GM12872 (cell line): ENCODE measurements at regions not wholly inside any gene's neighbourhood (a gene's known extent, or its start where the extent isn't known, plus 50 kb on each side); places are given as distances from the start of the nearest gene placed in this dataset.

Experiments used
- CTCF ChIP-seq: IDR thresholded peaks from 3 replicates; pipeline ENCODE4 v1.5.1; 2011; ENCODE audit warnings: low read depth, mild to moderate bottlenecking, low read length, moderate library complexity; ENCODE audit not compliant: insufficient read depth

- TF ChIP-seq CTCF, result no peak
These were observed 205.5 kb upstream of the MON1B start for GRCh38 chr16:76985392-76986045.

- no peak for TF ChIP-seq CTCF
These were observed 202.5 kb upstream of the MON1B start for GRCh38 chr16:76988526-76988925.

GRCh38 chr16:77002644-77003043 lies 188.3 kb upstream of the MON1B start:
- no peak for TF ChIP-seq CTCF

- no peak for TF ChIP-seq CTCF
These were observed 181.5 kb upstream of the MON1B start for GRCh38 chr16:77009453-77009852.

- no peak for TF ChIP-seq CTCF
These were observed 176.5 kb upstream of the MON1B start for GRCh38 chr16:77014441-77014840.

- TF ChIP-seq CTCF, result no peak
These were observed 160.4 kb upstream of the MON1B start for GRCh38 chr16:77030600-77030999.

- TF ChIP-seq CTCF, result no peak
These were observed 157.5 kb upstream of the MON1B start for GRCh38 chr16:77033516-77033915.

GRCh38 chr16:77035361-77035760 lies 155.6 kb upstream of the MON1B start:
- TF ChIP-seq CTCF, result no peak
